GM12872 (cell line): ENCODE measurements at regions not wholly inside any gene's neighbourhood (a gene's known extent, or its start where the extent isn't known, plus 50 kb on each side); places are given as distances from the start of the nearest gene placed in this dataset.

Experiments used
- TF ChIP-seq, protein P1 (sequence below): IDR thresholded peaks from 3 replicates; pipeline ENCODE4 v1.5.1; 2011; ENCODE audit warnings: low read depth, mild to moderate bottlenecking, low read length, moderate library complexity; ENCODE audit not compliant: insufficient read depth

DNA sequence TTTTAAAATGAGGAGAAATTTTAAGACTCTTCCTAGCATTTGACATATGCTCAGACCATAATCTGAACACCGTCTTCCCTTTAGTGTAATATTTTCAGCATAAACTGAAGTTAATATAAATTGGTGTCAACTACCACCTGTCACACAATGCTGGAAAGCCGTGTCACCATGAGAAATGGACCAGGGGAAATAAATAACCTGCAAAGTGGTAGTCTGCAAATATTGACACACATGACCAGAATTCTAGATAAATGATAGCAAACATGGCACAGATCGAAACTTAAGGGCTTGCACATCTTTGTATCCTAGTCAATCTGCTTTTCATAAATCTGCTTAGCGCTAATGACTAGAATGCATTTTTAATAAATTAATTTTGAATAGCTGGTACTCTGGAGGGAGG, 191.9 kb downstream of the CD83 start:
- TF ChIP-seq, protein P1, sequence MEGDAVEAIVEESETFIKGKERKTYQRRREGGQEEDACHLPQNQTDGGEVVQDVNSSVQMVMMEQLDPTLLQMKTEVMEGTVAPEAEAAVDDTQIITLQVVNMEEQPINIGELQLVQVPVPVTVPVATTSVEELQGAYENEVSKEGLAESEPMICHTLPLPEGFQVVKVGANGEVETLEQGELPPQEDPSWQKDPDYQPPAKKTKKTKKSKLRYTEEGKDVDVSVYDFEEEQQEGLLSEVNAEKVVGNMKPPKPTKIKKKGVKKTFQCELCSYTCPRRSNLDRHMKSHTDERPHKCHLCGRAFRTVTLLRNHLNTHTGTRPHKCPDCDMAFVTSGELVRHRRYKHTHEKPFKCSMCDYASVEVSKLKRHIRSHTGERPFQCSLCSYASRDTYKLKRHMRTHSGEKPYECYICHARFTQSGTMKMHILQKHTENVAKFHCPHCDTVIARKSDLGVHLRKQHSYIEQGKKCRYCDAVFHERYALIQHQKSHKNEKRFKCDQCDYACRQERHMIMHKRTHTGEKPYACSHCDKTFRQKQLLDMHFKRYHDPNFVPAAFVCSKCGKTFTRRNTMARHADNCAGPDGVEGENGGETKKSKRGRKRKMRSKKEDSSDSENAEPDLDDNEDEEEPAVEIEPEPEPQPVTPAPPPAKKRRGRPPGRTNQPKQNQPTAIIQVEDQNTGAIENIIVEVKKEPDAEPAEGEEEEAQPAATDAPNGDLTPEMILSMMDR, result no peak

DNA sequence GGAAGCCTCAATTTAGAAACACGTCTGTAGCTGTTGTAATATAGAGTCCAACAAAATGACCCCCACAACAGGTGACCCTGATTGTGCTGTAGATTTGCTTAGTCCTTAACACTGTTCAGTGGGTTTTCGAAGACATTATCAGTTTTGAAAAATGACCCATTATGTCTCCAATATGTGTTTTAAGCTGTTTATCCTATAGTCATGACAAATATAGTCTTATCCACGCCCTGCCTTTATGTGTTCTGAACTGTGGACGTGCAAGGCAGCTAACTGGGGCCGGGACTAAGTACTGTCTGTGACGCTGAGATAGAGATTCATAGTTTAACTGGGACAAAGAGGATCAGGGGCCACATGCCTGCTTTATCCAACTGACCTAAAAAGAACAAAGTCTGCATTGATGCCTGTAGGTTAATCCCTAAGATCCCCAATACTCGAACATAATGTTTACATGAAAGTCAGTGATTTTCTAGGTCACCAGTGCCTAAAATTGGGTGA, 192.4 kb downstream of the CD83 start:
- TF ChIP-seq, protein P1, result no peak

DNA sequence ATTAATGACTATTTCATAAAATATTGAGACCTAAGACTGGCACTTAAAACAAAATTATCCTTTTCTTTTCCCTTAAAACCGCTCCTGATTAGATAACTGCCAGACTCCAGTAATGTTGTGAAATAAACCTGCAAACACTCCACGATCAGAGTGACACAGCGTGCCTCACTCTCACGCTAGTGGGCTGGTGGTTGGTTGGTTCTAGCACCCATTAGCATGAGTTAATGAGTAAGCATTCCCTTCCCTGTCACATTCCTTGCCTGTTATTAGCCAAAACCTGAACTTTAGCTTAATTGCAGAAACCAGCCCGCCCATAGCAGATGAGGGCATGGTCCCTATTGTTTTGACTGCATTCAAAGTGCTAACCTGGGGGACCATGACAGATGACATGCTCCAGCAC, 193.4 kb downstream of the CD83 start:
- TF ChIP-seq, protein P1, result no peak

DNA sequence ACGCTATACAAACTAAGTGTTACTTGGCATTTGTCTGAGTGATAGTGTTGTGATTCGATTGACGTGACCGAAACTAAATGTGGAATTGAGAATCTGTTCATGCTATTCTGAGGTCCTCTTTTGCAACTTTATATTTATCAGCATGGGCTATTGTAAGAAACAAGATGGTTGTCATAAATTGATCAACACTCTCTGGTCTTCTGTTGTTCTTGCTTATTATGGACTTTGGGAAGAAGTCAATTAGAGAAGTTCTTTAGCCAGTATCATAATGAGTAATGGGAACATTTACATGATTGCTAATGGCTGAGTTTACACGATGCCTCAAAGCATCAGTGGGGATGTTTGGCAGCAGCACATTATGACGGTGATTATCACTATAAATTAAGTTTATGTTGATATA, 195.0 kb downstream of the CD83 start:
- TF ChIP-seq, protein P1, result no peak

DNA sequence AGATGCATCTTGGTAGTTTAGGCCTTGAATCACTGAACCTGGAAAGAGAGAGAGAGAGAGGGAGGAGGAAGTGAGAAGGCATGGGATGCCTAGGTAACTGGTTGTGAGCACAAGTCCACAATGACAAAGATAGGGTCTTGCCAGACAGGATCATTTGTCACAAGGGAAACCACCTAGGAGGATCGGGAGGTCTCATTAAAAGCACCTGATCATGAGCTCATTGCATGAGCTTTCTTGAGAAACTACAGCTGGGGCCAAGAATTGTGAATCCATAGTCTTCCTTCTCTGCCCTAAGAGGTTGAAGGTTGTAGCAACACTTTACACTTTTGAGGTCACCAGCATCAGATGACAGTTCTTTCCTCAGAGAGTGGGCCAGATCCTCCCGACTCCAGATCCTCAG, 195.7 kb downstream of the CD83 start:
- TF ChIP-seq, protein P1, result no peak

DNA sequence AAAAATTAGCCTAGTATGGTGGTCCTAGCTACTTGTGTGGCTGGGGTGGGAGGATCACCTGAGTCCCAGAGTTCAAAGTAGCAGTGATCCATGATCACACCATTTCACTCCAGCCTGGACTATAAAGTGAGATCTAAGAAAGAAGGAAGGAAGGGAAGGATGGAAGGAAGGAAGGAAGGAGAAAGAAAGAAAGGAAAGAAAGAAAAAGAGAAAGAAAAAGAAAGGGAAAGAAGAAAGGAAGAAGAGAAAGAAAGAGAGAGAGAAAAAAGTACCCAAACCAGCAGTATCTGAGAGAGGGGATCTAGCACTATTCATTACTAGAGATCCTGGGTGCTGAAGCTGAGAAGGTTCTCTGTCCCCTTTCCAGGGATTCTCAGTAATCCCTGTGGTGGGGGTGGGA, 197.8 kb downstream of the CD83 start:
- TF ChIP-seq, protein P1, result no peak

DNA sequence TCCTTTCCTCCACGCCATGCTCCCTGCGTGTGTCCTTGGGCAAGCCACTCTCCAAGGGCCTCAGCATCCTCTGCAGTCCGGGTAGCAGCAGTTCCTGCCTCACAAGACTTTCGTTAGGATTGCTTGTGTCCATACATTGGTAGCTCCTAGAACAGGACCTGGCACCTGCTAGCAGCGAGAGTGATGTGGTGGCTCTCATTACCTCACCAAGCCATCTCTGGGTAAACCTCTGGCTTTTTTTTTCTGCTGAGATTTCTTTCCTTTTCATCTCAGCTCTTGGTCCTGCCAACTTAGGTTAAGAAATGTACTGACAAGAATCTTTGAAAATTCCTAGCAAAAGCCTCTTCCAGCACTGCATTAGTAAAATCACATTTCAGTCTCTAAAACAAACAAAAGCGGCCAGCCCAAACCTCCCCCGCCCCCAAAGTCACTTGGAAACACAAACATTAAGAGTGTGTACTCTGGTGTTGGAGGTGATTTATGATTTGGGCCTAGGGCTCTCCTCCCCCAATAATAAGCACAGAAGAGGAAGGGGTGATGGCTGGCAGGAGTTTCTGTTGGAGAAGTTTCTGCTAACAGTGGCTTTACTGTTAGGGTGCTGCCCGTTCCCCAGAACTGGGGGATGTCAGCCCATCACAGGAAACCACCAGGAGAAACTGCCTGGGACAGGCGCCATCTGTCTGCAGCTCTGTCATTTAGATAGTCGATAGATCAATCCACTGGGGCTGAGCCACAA, 199.2 kb downstream of the CD83 start:
- TF ChIP-seq, protein P1, result peak; percentile 18; the same call in 1 of the 3 replicates
